ENCODE measurements at regions not wholly inside any gene's neighbourhood (a gene's known extent, or its start where the extent isn't known, plus 50 kb on each side); places are given as distances from the start of the nearest gene placed in this dataset.

DNA sequence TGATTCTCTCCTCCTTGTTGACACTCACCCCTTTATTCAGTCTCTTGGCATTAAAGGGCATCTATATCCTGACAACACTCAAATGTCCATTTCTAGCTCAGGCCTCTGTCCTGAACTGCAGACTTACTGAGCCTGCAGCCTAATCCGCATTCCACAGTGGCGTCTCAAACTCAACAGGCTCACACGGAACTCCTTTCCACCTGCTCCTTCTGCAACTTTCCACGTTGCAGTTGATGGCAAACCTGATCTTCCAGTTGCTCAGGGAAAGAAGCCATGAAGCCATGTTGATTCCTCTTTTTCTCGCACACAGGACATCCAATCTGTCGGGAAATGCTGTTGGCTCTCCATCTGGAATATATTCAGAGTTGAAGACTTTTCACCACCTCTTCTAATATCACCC lies 522.4 kb downstream of the CCSER2 start:
- TF ChIP-seq, protein P1, sequence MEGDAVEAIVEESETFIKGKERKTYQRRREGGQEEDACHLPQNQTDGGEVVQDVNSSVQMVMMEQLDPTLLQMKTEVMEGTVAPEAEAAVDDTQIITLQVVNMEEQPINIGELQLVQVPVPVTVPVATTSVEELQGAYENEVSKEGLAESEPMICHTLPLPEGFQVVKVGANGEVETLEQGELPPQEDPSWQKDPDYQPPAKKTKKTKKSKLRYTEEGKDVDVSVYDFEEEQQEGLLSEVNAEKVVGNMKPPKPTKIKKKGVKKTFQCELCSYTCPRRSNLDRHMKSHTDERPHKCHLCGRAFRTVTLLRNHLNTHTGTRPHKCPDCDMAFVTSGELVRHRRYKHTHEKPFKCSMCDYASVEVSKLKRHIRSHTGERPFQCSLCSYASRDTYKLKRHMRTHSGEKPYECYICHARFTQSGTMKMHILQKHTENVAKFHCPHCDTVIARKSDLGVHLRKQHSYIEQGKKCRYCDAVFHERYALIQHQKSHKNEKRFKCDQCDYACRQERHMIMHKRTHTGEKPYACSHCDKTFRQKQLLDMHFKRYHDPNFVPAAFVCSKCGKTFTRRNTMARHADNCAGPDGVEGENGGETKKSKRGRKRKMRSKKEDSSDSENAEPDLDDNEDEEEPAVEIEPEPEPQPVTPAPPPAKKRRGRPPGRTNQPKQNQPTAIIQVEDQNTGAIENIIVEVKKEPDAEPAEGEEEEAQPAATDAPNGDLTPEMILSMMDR (IDR thresholded peaks at IDR 0.05) = no peak
- no peaks in the 10 kb centered on the region for H3K27me3 ChIP-seq
- H3K4me3 ChIP-seq = no peak overlapping the region
- no peak for ATAC-seq
- no peak overlapping the region for H3K27ac ChIP-seq
- peaks cover 0 to 5% (median 0%) of the 10 kb centered on the region in 9 donors for H3K4me1 ChIP-seq
- 59 to 65% methylated on average over 6 of the region's 6 CpGs for WGBS, 2 donors
- H3K9me3 ChIP-seq = no peaks in the 10 kb centered on the region
- no peak for DNase-seq
- intact Hi-C loops (cut with DNase I) = no loop called here
- H3K36me3 ChIP-seq = no peaks in the 10 kb centered on the region

DNA sequence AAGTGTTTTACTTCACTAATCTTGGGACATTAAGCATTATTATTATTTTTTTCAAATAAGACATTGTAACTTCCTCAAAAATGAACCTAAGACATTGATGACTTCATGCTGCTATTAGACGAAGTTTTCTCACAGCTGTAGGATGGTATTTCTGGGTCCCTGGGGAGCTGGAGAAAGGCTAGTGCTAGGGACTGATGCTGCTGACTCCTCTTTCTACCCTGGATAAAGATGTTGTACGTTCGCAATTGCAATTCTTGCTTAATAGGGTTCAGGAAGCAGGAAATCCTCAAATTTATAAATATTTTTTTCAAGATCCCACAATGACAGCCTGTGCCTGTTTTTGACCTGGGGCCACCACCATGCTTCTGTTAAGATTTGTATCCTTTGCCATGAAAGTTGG lies 526.0 kb downstream of the CCSER2 start:
- H3K4me1 ChIP-seq = peaks cover 0 to 5% (median 0%) of the 10 kb centered on the region in 9 donors

DNA sequence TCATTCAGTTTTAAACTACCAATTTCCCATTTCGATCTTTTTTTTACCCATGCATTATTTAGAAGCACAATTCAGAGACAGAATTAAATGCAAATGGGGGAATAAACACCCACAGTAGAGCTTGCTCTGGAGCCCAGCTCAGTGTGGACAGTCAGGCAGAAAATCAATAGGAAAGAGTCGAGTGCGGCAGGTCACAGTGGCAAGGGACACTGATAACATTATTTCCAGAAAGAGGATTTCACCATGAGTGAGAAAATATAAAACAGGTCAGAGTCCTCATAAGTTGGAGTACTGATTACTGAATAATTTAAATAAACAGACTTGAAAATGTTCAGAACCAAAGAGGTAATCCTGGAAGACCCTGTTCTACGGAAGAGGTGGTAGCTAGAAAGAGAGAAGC lies 532.5 kb downstream of the CCSER2 start:
- DNase-seq = no peak
- 86 to 91% methylated on average over 4 of the region's 4 CpGs for WGBS, 2 donors
- intact Hi-C loops (cut with DNase I) = no loop called here
- no peaks in the 10 kb centered on the region for H3K27me3 ChIP-seq
- ATAC-seq = no peak
- TF ChIP-seq, protein P1 (IDR thresholded peaks at IDR 0.05) = no peak
- no peak overlapping the region for H3K27ac ChIP-seq
- no peaks in the 10 kb centered on the region for H3K36me3 ChIP-seq
- H3K4me1 ChIP-seq = peaks cover 0 to 5% (median 0%) of the 10 kb centered on the region in 9 donors
- peaks cover 0 to 10% (median 0%) of the 10 kb centered on the region in 11 donors for H3K9me3 ChIP-seq
- no peak overlapping the region for H3K4me3 ChIP-seq

More for the DNA sequence above, 526.0 kb downstream of the CCSER2 start:
- intact Hi-C loops (cut with DNase I) = no loop called here
- no peaks in the 10 kb centered on the region for H3K27me3 ChIP-seq
- ATAC-seq = no peak
- H3K9me3 ChIP-seq = peaks cover 0 to 10% (median 0%) of the 10 kb centered on the region in 11 donors
- DNase-seq = no peak
- no peak overlapping the region for H3K4me3 ChIP-seq
- TF ChIP-seq, protein P1 (IDR thresholded peaks at IDR 0.05) = no peak
- 30 to 48% methylated on average over 3 of the region's 3 CpGs for WGBS, 2 donors
- H3K27ac ChIP-seq = no peak overlapping the region
- no peaks in the 10 kb centered on the region for H3K36me3 ChIP-seq

DNA sequence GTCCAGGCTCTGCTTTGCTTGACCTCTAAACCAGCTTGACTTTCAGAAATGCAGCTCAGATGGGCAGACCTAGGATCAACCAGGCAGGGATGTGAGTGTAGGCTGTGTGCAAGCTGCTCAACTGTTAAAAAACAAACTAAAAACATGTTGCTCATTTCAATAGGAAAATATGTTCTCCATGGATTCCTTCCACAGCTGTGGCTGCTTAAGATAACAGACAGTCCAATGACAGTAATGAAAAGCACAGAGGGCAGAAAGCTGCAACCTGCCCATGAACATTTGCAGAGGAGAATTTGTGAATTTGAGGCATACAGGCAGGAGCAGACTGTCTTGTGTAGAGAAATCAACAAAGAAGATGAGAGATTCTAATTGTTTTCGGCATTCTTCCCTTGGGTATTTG lies 534.2 kb downstream of the CCSER2 start:
- TF ChIP-seq, protein P1 (IDR thresholded peaks at IDR 0.05) = no peak
- no peaks in the 10 kb centered on the region for H3K27me3 ChIP-seq
- DNase-seq = no peak
- no peak overlapping the region for H3K4me3 ChIP-seq
- H3K27ac ChIP-seq = no peak overlapping the region
- H3K4me1 ChIP-seq = peaks cover 0 to 5% (median 0%) of the 10 kb centered on the region in 9 donors
- WGBS, 2 donors = 51 to 73% methylated on average over 1 of the region's 1 CpG
- intact Hi-C loops (cut with DNase I) = no loop called here
- peaks cover 0 to 6% (median 0%) of the 10 kb centered on the region in 11 donors for H3K9me3 ChIP-seq
- H3K36me3 ChIP-seq = no peaks in the 10 kb centered on the region
- no peak for ATAC-seq
